OCI-M1 (cell line): ENCODE measurements at regions not wholly inside any gene's neighbourhood (a gene's known extent, or its start where the extent isn't known, plus 50 kb on each side); places are given as distances from the start of the nearest gene placed in this dataset.
A peak's percentile ranks its signal among the peaks of the same experiment; 100 is the strongest.

Source experiments
- DNase-seq: peaks from one replicate; lab custom pipeline; 2025; lab: John Stamatoyannopoulos, UW

DNA sequence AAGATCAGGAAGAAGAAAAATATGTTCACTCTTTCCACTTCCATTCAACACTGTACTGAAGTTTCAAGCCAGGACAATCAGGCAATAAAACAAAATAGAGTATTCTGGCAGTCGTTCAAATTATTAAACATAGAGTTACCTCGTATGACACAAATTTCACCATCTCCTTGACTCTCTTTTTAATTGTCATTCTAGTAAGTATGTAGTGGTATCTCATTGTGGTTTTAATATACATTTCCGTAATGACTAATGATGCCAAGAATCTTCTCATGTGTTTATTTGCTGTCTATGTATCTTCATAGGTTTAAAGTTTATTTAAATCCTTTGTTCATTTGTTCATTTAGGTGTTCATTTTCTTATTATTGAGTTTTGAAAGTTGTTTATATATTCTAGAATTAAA lies 352.2 kb downstream of the IDS start:
- no peak for DNase-seq

DNA sequence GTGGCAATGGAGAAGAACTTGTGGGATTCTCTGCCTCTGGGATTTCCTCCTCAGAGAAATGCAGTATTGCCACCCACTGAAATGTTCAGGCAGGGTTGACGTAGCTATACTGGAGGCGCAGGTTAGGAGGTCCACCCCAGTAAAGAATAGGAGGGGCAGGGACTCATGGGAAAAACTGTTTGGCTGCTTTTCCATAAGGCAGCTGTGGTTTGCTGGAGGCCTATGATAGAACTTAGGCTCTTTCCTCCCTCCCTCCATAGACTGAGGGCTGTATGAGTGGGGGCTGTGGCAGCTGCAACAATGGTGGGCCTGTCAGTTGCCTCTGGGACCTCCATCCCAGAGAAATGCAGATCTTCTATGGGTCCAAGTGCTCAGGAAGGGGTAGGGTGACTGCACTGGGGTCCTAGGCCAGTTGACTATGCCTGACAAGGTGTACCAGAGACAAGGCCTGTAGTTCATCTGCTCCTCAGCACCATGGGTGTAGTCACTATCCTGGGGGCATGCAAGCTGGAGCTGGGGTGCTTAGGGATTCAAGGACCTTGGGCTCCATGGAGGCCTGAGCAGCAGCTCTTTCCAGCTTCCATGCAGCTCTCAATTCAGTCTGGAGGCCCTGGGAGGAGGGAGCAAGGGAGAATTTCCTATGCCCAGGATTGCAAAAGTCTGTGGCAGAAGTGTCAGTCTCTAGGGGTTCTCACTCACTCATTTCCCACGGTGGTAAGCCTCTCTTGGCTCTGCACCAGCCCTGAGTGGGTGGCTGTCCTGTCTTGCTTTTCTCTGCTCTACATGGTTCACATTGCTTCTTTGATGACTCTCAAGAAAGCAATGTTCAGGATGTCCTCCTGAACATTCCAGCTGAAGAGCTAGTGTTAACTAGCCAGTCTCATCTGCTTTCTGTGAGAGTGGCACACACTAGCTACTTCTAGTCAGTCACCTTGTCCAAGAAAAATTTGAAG lies 353.0 kb downstream of the IDS start:
- DNase-seq = no peak

DNA sequence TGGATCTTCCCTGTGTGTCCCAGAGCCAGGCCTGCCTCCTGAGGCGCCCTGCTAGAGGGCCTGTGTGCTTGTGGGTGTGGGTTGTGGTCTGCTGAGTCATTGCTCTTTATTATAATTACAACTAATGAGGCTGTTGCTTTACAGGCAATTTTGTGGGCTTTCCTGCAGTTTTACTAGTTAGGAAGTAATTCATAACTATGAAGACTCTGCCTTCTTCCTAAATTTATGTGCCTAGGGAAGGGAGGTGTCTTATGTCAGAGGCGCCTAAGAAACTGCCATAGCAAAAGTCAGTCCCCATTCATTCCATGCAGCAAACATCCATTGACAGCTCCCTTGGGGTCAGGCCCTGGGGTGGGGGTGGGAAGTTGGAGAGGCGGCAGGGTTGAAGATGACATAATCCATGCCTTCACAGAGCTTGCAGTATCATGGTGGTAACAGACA lies 359.2 kb downstream of the IDS start:
- DNase-seq = peak; percentile 77

DNA sequence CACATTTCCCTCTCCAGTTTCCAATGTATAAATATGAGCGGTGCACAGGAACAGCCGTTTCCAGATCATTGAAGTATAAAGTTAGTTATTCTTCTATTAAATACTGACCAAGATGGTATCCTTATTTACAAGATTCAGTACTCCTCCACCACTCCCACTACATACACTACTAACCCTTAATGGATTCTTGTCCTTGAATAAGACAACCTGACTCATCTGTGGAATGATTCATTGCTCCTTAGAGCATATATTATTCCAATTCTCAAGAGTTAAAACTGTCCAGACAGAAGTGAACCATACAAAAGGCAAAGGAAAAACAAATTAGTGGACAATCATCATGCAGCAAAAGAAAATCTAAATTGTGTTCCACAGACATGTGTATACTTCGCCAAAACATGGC lies 373.3 kb downstream of the IDS start:
- no peak for DNase-seq

DNA sequence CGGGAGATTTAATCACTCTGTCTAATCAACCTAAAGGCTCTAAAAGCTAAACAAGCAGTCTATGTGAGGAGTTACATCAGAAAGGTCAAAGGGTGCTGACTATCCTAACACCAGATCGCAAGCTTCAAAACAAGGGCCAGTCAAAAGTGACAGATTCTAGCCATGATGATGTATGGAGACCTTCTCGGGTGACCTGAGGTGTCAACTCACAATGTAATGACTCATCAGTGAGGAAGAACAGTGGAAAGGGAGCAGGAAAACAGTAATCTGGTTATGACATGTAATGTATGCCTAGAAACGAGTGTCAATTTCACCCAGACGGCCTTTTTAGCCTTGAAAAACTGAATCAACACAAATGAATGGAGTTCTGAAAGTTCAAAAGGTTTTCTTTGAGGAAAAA lies 375.3 kb downstream of the IDS start:
- no peak for DNase-seq

DNA sequence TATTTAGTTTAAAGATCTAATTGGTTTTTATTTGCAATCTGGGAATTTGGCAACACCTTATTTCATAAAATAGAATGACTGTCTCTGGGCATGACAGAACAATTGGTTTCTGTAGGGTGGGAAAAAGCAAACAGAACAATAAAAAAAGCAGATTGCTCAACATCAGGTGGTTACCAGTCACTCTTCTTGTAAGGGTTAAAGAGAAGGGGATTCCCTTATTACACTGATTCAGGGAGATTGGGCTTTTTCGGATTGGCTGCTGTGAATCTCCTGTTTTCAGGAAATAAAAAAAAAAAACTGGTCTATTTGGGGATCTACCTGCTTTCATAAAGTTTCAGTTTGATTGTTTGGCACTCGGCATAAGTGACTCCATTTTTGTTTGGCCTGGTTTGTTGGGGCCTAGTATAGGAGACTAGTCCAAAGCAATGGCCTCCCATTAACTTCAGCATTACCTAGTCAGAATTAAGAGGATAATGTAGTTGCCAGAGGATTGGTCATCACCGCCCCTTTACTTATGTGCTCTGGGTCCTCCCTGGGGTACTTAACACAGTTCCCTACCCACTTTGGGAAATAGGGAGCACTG lies 380.5 kb downstream of the IDS start:
- DNase-seq = no peak

DNA sequence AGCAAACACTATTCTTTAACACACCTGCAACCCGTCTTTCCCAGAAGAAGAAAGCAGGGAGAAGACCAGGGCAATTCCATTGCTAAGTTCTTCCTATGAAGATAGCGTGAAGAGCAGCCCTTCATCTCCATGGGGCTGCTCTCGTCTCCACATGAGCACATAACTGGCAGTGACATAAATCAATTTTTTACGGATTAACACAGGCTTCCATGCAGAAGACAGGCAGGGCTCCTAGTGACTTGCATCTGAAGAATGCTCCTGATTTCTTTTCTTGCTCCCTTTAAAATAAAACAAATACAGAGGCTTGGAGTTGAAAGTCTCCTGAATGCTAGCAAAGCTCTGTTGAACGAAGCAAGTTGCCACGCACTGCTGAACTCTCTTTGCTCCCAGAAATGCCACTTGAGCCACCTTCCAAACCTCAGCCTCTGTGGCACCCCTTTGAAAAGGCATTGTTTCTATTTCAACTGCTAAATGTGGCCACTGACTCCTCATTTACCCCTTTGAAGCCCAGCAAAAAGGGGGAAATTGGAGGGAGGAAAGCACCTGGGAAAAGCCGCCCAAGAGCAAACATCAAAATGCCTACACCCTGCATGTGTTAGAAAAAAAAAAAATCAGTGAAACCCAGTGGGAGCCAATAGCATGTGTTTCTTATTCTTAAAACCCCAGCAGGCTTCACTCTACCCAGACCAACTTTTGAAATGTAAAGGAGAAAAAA lies 383.7 kb downstream of the IDS start:
- DNase-seq = no peak

DNA sequence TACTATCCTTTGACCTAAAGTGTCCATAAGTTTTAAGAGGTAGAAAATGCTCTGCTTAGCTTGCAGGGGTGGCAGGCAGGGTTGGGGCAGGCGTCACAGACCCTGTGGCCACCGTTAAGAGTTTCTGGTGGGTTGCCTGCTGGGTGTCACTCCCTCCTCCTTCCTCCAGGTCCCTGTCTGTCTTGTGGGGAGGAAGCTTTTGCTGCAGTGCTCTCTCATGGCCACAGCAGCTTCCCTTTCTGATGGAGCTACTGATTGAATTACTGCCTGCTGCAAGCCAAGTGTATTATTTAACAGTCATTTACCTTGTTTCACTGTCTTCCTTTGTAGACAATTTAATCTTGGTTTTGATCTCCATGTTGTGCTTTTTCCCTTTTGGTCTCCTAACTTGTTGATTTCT lies 384.6 kb downstream of the IDS start:
- peak; percentile 2 for DNase-seq

DNA sequence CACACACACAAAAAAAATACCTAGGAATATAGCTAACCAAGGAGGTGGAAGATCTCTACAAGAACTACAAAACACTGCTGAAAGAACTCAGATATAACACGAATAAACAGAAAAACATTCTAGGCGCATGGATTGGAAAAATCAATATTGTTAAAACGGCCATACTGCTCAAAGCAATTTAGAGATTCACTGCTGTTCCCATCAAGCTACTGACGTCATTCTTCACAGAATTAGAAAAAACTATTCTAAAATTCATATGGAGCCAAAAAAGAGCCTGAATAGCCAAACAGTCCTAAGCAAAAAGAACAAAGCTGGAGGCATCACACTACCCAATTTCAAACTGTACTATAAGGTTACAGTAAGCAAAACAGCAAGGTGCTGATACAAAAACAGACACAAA lies 390.2 kb downstream of the IDS start:
- no peak for DNase-seq

DNA sequence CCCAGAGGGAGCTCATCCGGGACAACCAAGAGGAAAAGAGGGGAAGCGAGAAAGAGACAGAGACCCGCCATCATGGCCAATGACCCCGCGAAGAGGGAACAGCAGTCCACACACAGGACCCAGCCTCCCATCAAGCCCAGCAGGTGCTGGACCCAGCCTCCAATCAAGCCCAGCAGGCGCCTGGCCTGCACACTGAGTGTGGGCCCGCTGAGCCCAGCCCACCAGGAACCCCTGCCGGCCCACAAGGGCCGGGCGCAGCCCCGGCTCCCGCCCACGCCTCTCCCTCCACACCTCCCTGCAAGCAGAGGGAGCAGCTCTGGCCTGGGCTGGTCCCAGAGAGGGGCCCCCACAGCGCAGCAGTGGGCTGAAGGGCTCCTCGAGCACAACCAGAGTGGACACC lies 391.1 kb downstream of the IDS start:
- DNase-seq = no peak

DNA sequence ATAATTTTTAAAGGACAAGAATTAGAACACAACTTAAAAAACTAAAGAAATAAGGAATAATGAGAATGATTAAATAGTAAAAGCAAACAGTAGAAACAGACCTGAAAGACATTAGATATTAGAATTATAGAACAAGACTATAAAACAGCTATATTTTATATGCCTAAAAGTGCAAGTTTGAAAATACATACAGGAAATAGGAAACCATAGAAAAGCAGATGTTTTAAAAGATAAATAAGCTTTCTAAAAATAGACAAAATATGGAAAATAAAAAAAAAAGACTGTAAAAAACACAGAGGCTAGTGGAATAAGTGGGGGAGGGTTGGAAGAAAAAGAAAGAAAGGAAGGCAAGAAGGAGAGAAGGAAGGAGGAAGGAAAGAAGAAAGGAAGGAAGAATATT lies 407.3 kb downstream of the IDS start:
- DNase-seq = no peak

DNA sequence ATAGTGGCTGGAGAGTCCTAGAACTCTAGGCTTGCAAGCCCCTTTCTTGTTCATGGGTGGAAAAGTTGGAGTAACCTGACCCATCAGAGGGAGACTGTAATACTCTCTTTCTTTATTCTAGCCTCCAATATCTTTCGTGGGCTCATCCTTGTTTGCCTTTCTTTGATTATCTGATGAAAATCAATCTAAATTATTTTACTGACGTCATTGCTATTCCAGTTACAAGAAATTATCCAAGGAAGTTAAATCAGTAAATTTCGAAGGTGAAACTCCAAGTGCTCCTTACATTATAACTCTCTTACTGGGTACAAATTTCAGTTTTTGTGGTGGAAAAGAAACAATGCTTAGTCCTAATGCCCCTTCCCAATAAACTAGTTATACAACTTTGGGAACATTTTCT lies 412.9 kb downstream of the IDS start:
- DNase-seq = no peak

DNA sequence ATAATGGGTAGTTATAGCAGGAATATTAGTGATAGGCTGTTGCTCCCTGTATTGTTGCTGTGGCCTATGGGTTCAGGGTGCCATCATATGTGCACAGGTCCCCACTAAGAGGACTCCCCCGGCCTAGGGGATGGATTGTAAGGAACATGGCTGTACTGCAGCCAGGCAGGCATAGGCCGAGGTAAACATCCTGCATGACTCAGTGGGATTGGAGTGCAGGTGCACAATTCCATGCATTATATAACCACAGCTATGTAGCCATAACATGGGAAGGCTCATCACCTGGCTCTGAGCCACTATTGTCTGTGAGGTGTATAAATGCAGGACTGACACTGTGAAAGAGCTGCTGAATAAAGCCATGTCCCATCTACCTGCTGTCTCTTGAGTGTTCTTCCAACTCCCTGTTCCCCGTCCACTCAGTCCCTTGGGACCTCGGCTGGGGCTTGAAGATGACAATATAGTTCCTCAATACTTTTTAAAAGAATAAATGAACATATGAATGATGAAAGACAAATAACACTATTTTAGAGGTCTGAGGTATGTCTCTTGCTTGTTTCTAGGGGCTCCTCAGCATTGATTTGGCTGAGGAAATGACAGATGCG lies 425.2 kb downstream of the IDS start:
- no peak for DNase-seq

DNA sequence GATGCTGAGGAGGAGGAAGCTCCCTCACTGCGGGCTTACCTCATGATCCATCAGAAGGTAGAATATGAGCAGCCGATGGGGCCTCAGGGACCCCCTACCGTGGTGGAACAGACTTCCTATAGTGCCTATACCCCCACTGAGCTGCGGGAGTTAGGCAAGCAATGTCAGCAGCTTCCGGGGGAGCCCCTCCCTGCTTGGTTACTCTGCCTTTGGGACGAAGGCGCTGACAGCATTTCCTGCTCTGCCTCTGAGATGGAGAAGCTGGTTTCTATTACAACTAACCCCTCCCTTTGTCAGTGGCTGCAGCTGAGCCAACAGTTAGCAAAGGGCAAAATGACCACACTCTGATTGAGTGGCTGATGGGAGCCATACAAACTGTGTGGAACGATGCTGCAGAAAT lies 430.7 kb downstream of the IDS start:
- no peak for DNase-seq

DNA sequence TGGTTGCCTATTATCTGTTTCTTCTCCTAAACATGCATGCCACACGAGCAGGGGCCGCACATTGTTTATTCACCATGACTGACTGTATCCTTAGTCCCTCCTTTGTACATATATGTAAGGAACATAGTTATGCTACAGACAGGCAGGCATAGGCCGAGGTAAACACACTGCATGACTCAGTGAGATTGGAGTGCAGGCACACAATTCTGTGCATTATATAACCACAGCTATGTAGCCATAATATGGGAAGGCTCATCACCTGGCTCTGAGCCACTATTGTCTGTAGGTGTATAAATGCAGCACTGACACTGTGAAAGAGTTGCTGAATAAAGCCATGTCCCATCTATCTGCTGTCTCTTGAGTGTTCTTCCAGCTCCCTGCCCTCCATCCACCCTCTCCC lies 431.6 kb downstream of the IDS start:
- DNase-seq = no peak

DNA sequence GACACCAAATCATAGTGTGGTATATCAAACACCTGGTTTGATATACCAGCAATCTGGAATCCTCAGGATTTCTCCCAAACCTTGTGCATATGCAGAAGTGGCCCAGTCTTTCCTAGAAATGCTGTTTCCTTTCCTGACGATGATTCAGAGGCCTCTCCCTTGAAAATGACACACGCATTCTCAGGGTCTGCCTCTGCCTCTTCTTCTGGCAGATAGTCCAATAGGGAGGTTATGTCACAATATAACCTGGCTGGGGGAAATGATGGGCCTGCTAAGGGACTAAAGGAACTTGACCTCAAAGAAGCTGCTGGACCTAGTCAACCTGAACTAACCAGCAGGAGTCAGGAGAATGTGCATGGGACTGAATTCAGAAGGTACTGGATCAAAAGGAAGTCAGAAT lies 435.2 kb downstream of the IDS start:
- DNase-seq = no peak

DNA sequence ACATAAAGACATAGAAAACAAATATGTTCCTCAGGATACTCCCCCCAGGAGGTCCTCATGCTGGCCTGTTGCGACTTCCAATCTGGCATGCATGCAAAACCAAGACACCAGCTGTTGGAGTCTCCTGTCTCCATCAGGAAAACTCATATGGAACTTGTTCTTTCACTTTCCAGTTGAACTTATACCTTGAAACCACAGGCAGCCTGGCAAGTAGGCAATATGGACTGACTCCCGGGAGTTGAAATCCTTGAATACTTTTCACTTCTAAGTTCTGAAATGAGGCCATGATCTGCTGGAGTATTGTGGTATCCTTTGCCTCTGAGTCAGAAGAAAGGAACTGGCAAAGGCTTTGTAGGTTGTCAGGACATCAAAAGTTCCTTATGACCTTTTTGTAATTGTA lies 444.2 kb downstream of the IDS start:
- DNase-seq = no peak
